K562 (cell line): ENCODE measurements at regions not wholly inside any gene's neighbourhood (a gene's known extent, or its start where the extent isn't known, plus 50 kb on each side); places are given as distances from the start of the nearest gene placed in this dataset.
"Not testable (repeated sequence)": the region's sequence is repeated elsewhere in the genome, so short reads cannot be mapped to it uniquely, and the experiment has no call there.

ENCODE experiments used
- ATAC-seq: fragments of 200-7000 bp; cut with Tn5 transposase; 3 replicates; pipeline ENCODE4 v1.9.1; 2020; ENCODE audit warnings: moderate library complexity
- BruUV-seq: library from RNA; stranded (reverse); fragments of 400-500 nt; replicated peaks from 2 replicates; lab custom pipeline; 2021; lab: Mats Ljungman, UMichigan
- CTCF ChIA-PET: fragments of 300-600 bp; formaldehyde crosslinking; extraction: SDS; loops from one replicate; lab custom pipeline; 2021; ENCODE audit warnings: low intra/inter-chr PET ratio; lab: Yijun Ruan, JAX
- POLR2A ChIA-PET: fragments of 300-600, 350-650 bp; sonication (Branson Sonifier 250); formaldehyde crosslinking; extraction: SDS; loops from one replicate; lab custom pipeline; 2021; ENCODE audit warnings: antibody characterized with exemption, inconsistent platforms; lab: Yijun Ruan, JAX
- DNase-seq, 4 experiments: peaks; one replicate each; pipeline versions ENCODE4 v3.0.0 to v3.0.0-alpha.2; 2011 to 2018; ENCODE audit warnings: low spot score in 3 of 4, mixed read lengths in 3 of 4; ENCODE audit errors: extremely low read depth in 1 of 4
- FAIRE-seq: peaks from 2 replicates; lab custom pipeline; 2011; peaks lifted over from hg19 to GRCh38; lab: Jason Lieb, UNC
- H2AFZ ChIP-seq: 2 replicates; pipeline ENCODE4 v1.6.0; 2011; ENCODE audit warnings: low read depth, low read length, control low read depth, inconsistent platforms
- H3K27ac ChIP-seq: fragments of 200-600 bp; 3 replicates; pipeline ENCODE4 v1.8.0; 2011; ENCODE audit warnings: low read depth, mild to moderate bottlenecking, control low read depth, inconsistent platforms, low read length, moderate library complexity, mixed read lengths; ENCODE audit errors: extremely low read depth
- H3K27me3 ChIP-seq, 2 experiments: fragments of 300-600 bp in 1 of 2; 2 replicates in 1 of 2; 3 replicates in 1 of 2; pipeline versions ENCODE4 v1.6.0 to v1.8.0; 2011; ENCODE audit warnings: inconsistent platforms in 2 of 2, low read length in 2 of 2, mild to moderate bottlenecking in 1 of 2, mixed read lengths in 1 of 2, moderate library complexity in 1 of 2; ENCODE audit not compliant: control insufficient read depth in 2 of 2, insufficient read depth in 2 of 2
- H3K36me3 ChIP-seq: fragments of 300-600 bp; 3 replicates; pipeline ENCODE4 v1.8.0; 2011; ENCODE audit warnings: mild to moderate bottlenecking, low read length, inconsistent platforms; ENCODE audit not compliant: control insufficient read depth, insufficient read depth
- H3K4me1 ChIP-seq, 2 experiments: fragments of 200-600 bp in 1 of 2; replicated peaks in 1 of 2; 2 replicates in 1 of 2; 3 replicates in 1 of 2; pipeline versions ENCODE4 v1.5.1 to v1.8.0; 2011; ENCODE audit warnings: inconsistent platforms in 2 of 2, low read length in 2 of 2, mild to moderate bottlenecking in 1 of 2, mixed read lengths in 1 of 2, moderate library complexity in 1 of 2; ENCODE audit not compliant: control insufficient read depth in 2 of 2, insufficient read depth in 2 of 2
- H3K4me2 ChIP-seq: 2 replicates; pipeline ENCODE4 v1.6.1; 2011; ENCODE audit warnings: low read length, control low read depth, inconsistent platforms, mixed read lengths; ENCODE audit not compliant: insufficient read depth
- H3K4me3 ChIP-seq: fragments of 200-600 bp; sonication (generic), shearing (Covaris generic); 2 replicates; pipeline ENCODE4 v1.5.1; 2016; ENCODE audit warnings: control low read depth, inconsistent platforms
- H3K79me2 ChIP-seq: fragments of 200-600 bp; 3 replicates; pipeline ENCODE4 v1.8.0; 2011; ENCODE audit warnings: low read length, inconsistent platforms; ENCODE audit not compliant: control insufficient read depth, insufficient read depth
- H3K9ac ChIP-seq, 2 experiments: 2 replicates each; pipeline versions ENCODE4 v1.6.0 to v1.6.1; 2011; ENCODE audit warnings: low read depth in 2 of 2, low read length in 2 of 2, control low read depth in 1 of 2, inconsistent platforms in 1 of 2, mild to moderate bottlenecking in 1 of 2, mixed read lengths in 1 of 2; ENCODE audit not compliant: insufficient read depth in 1 of 2
- H3K9me1 ChIP-seq: one replicate; pipeline ENCODE4 v1.6.0; 2011; ENCODE audit warnings: inconsistent platforms, mild to moderate bottlenecking, low read length, moderate library complexity; ENCODE audit not compliant: control insufficient read depth, insufficient read depth
- H3K9me3 ChIP-seq: replicated peaks from 2 replicates; pipeline ENCODE4 v1.5.1; 2011; ENCODE audit warnings: low read depth, low read length, inconsistent platforms; ENCODE audit not compliant: control insufficient read depth, insufficient read depth
- H4K20me1 ChIP-seq: replicated peaks from 2 replicates; pipeline ENCODE4 v1.6.1; 2011; ENCODE audit warnings: low read length, inconsistent platforms, mixed read lengths; ENCODE audit not compliant: control insufficient read depth, insufficient read depth
- WGBS: fragments of 100-300 bp; shearing (Covaris generic); methylation state at CpG from one replicate; pipeline ENCODE4 v1.1.6; 2016; ENCODE audit warnings: low coverage, mixed read lengths; ENCODE audit not compliant: insufficient coverage; ENCODE audit errors: missing lambda C conversion rate; 5-methylcytosine and 5-hydroxymethylcytosine counted together
- in situ Hi-C: fragments of 300-500 bp; cut with MboI; formaldehyde crosslinking; loops from 4 replicates; pipeline ENCODE4 v1.15.0; 2018; ENCODE audit warnings: inconsistent platforms, mixed read lengths
- intact Hi-C: fragments of 100-400 bp; cut with micrococcal nuclease; formaldehyde crosslinking; loops from 2 replicates; pipeline ENCODE4 v1.14.2; 2022

DNA sequence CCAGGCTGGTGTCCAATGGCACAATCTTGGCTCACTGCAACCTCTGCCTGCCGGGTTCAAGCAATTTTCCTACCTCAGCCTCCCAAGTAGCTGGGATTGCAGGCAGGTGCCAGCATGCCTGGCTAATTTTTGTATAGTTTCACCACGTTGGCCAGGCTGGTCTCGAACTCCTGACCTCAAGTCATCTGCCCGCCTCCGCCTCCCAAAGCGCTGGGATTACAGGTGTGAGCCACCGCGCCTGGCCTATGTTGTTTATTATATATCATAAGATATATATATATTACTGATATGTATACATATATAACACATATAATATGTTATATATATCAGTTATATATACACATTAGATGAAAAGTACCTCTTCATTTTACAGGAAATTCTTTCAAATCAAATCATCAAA lies 914.7 kb downstream of the FOXD4L5 start:
- CTCF ChIA-PET, FAIRE-seq, H3K4me1 ChIP-seq, H2AFZ ChIP-seq, BruUV-seq, H3K9me3 ChIP-seq, H3K9me1 ChIP-seq, H3K9ac ChIP-seq, in situ Hi-C loops, intact Hi-C loops, ATAC-seq, H3K4me3 ChIP-seq, H3K79me2 ChIP-seq, H4K20me1 ChIP-seq, H3K36me3 ChIP-seq, H3K4me2 ChIP-seq, H3K27me3 ChIP-seq, DNase-seq, POLR2A ChIA-PET, H3K27ac ChIP-seq: not testable (repeated sequence)
- WGBS = no CpG with 5 or more reads among the region's 8 CpGs

DNA sequence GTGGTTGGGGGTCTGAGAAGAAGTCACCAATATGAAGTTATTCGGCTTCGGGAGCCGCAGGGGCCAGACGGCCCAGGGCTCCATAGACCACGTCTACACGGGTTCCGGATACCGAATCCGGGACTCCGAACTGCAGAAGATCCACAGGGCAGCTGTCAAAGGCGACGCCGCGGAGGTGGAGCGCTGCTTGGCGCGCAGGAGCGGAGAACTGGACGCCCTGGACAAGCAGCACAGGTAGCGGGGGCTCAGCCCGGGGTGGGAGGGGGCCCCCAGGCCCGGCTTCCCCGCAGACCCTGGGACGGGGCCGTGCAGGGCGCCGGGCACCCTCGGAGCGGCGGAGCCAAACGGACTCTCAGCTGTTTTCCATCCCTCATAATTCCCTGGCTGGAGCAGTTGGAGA lies 915.4 kb downstream of the FOXD4L5 start:
- H3K9me3 ChIP-seq, DNase-seq: not testable (repeated sequence)
- WGBS = no CpG with 5 or more reads among the region's 31 CpGs

More for the DNA sequence above, 915.4 kb downstream of the FOXD4L5 start:
- ATAC-seq, H3K27ac ChIP-seq, H3K79me2 ChIP-seq, H3K27me3 ChIP-seq, FAIRE-seq, POLR2A ChIA-PET, BruUV-seq, H2AFZ ChIP-seq, H3K9me1 ChIP-seq, H3K4me2 ChIP-seq, H3K36me3 ChIP-seq, in situ Hi-C loops, H4K20me1 ChIP-seq, CTCF ChIA-PET, H3K4me3 ChIP-seq, H3K4me1 ChIP-seq, H3K9ac ChIP-seq, intact Hi-C loops: not testable (repeated sequence)
